Tibial nerve (tissue), 4 donors: ENCODE measurements at regions not wholly inside any gene's neighbourhood (a gene's known extent, or its start where the extent isn't known, plus 50 kb on each side); places are given as distances from the start of the nearest gene placed in this dataset.
"Not testable (repeated sequence)": the region's sequence is repeated elsewhere in the genome, so short reads cannot be mapped to it uniquely, and the experiment has no call there.

Source experiments
- DNase-seq, 2 donors: peaks; one replicate each; pipeline ENCODE4 v3.0.0-alpha.2; 2019; ENCODE audit warnings: low spot score in 2 of 2
- H3K27ac ChIP-seq, 4 donors: fragments of 200-600 bp; sonication (generic) in 3 of 4; one replicate each; pipeline ENCODE4 v1.5.1; 2017 to 2019; ENCODE audit warnings: mild to moderate bottlenecking in 1 of 4
- H3K27me3 ChIP-seq, 2 donors: fragments of 200-600 bp; sonication (generic) in 1 of 2; one replicate each; pipeline versions ENCODE4 v1.5.1 to v1.6.0; 2017 to 2019
- H3K36me3 ChIP-seq, 3 donors: fragments of 200-600 bp; sonication (generic); one replicate each; pipeline ENCODE4 v1.5.1; 2018 to 2019
- H3K4me1 ChIP-seq, 4 donors: fragments of 200-600 bp; sonication (generic) in 3 of 4; one replicate each; pipeline ENCODE4 v1.5.1; 2017 to 2019
- H3K4me3 ChIP-seq, 4 donors: fragments of 200-600 bp; sonication (generic) in 3 of 4; one replicate each; pipeline ENCODE4 v1.5.1; 2017 to 2019; ENCODE audit warnings: mild to moderate bottlenecking in 1 of 4, moderate library complexity in 1 of 4
- H3K9me3 ChIP-seq, 4 donors: fragments of 200-600 bp; sonication (generic) in 3 of 4; one replicate each; pipeline ENCODE4 v1.5.1; 2017 to 2019
- EP300 ChIP-seq, 2 donors: sonication (generic); formaldehyde crosslinking; IDR thresholded peaks; one replicate each; pipeline ENCODE4 v1.6.1; 2017; ENCODE audit warnings: antibody characterized with exemption in 2 of 2, mild to moderate bottlenecking in 1 of 2
- POLR2A ChIP-seq, 2 donors: fragments of 450-650 bp; IDR thresholded peaks; one replicate each; pipeline ENCODE4 v1.6.1; 2017; ENCODE audit warnings: antibody characterized with exemption in 2 of 2, mild to moderate bottlenecking in 2 of 2, moderate library complexity in 2 of 2
- WGBS, 2 donors: methylation state at CpG; one replicate each; pipeline ENCODE4 v1.1.5; 2018; 5-methylcytosine and 5-hydroxymethylcytosine counted together
- TF ChIP-seq, protein P1 (sequence below), 5 experiments: fragments of 200-600 bp in 3 of 5; fragments of 450-650 bp in 2 of 5; sonication (generic) in 3 of 5; IDR thresholded peaks; one replicate each; pipeline ENCODE4 v1.5.1; 2016 to 2019; ENCODE audit warnings: antibody characterized with exemption in 5 of 5, mild to moderate bottlenecking in 3 of 5, moderate library complexity in 2 of 5

DNA sequence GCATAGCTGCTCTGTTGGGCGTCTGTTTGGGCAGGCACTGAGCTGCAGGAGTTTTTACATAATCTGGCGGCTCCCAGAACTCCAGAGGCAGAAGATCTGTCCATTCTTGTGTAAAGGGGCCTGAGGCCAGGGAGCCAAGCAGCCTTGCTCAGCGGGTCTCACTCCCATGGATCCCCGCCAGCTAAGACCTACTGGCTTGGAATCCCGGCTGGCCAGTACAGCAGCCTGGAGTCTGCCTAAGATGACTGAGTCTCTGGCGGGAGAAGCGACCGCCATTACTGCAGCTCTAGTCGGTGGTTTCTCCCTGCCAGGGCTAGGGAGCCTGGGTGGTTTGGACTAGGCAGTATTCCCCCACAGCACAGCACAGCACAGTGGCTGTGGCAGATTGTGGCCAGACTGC lies 268.4 kb upstream of the SYNCRIP start:
- Histone ChIP-seq H3K4me3 (no peak overlapping the region), H3K27me3 (no peaks in the 10 kb centered on the region), H3K36me3 (no peaks in the 10 kb centered on the region), H3K27ac (no peak overlapping the region), H3K9me3 (peaks cover 0 to 10% (median 0%) of the 10 kb centered on the region in 4 donors), H3K4me1 (no peaks in the 10 kb centered on the region)
- WGBS, 2 donors: 93 to 98% methylated on average over 8 of the region's 9 CpGs
- DNase-seq: no peak
- TF ChIP-seq, protein P1, sequence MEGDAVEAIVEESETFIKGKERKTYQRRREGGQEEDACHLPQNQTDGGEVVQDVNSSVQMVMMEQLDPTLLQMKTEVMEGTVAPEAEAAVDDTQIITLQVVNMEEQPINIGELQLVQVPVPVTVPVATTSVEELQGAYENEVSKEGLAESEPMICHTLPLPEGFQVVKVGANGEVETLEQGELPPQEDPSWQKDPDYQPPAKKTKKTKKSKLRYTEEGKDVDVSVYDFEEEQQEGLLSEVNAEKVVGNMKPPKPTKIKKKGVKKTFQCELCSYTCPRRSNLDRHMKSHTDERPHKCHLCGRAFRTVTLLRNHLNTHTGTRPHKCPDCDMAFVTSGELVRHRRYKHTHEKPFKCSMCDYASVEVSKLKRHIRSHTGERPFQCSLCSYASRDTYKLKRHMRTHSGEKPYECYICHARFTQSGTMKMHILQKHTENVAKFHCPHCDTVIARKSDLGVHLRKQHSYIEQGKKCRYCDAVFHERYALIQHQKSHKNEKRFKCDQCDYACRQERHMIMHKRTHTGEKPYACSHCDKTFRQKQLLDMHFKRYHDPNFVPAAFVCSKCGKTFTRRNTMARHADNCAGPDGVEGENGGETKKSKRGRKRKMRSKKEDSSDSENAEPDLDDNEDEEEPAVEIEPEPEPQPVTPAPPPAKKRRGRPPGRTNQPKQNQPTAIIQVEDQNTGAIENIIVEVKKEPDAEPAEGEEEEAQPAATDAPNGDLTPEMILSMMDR (IDR thresholded peaks at IDR 0.05): no peak
- TF ChIP-seq POLR2A (IDR thresholded peaks at IDR 0.05) (no peak), EP300 (IDR thresholded peaks at IDR 0.05) (no peak)

DNA sequence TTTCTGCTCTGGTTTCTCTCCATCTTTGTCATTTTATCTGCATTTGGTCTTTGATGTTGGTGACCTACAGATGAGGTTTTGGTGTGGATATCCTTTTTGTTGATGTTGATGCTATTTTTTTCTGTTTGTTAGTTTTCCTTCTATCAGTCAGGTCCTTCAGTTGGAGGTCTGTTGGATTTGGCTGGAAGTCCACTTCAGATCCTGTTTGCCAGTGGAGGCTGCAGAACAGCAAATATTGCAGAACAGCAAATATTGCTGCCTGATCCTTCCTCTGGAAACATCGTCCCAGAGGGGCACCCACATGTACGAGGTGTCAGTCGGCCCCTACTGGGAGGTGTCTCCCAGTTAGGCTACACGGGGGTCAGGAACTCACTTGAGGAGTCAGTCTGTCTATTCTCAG lies 265.4 kb upstream of the SYNCRIP start:
- not testable (repeated sequence) for H3K36me3 ChIP-seq, DNase-seq, H3K4me1 ChIP-seq, H3K9me3 ChIP-seq, H3K27ac ChIP-seq, H3K27me3 ChIP-seq, H3K4me3 ChIP-seq
- WGBS, 2 donors: 72 to 77% methylated on average over 4 of the region's 4 CpGs

DNA sequence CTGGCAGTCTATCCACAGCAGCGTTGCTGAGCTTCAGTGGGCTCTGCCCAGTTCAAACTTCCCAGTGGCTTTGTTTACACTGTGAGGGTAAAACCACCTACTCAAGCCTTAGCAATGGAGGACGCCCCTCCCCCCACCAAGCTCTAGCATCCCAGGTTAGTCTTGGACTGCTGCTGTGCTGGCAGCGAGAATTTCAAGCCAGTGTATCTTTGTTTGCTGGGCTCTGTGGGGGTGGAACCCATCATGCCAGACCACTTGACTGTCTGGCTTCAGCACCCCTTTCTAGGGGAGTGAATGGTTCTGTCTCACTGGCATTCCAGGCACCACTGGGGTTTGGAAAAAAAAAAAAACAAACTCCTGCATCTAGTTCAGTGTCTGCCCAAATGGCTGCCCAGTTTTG lies 249.7 kb upstream of the SYNCRIP start:
- WGBS, 2 donors: 65 to 67% methylated on average over 3 of the region's 3 CpGs
- no peaks in the 10 kb centered on the region for H3K27me3 ChIP-seq
- DNase-seq: no peak
- no peaks in the 10 kb centered on the region for H3K36me3 ChIP-seq
- TF ChIP-seq, protein P1 (IDR thresholded peaks at IDR 0.05): no peak
- TF ChIP-seq EP300 (IDR thresholded peaks at IDR 0.05): no peak
- TF ChIP-seq POLR2A (IDR thresholded peaks at IDR 0.05): no peak
- H3K27ac ChIP-seq: no peak overlapping the region
- H3K4me3 ChIP-seq: no peak overlapping the region
- H3K9me3 ChIP-seq: peaks cover 0 to 35% (median 4%) of the 10 kb centered on the region in 4 donors
- H3K4me1 ChIP-seq: no peaks in the 10 kb centered on the region

DNA sequence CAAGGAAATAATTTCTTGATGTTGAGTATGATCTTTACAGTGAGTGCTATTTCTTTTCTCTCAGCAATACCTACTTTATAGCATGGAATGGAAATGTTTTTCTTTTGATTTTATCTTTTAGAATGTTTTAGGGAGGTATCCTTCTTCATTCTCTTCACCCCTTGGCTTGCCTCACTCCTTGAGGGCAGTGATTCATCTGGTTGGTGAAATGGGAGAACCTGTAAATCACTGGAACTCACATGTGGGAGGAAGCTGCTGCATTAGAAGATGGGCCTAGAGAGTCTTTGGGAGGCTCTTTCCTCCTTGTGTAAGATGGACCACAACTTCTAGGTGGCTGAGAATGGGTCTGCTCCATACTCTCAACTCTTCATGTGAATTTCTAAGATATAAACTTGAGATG lies 244.8 kb upstream of the SYNCRIP start:
- H3K4me1 ChIP-seq: no peaks in the 10 kb centered on the region
- DNase-seq: no peak
- no peaks in the 10 kb centered on the region for H3K36me3 ChIP-seq
- no peak overlapping the region for H3K27ac ChIP-seq
- H3K4me3 ChIP-seq: no peak overlapping the region
- H3K9me3 ChIP-seq: peaks cover 0 to 21% (median 4%) of the 10 kb centered on the region in 4 donors
- TF ChIP-seq, protein P1 (IDR thresholded peaks at IDR 0.05): no peak
- TF ChIP-seq EP300 (IDR thresholded peaks at IDR 0.05) (no peak), POLR2A (IDR thresholded peaks at IDR 0.05) (no peak)
- H3K27me3 ChIP-seq: no peaks in the 10 kb centered on the region

DNA sequence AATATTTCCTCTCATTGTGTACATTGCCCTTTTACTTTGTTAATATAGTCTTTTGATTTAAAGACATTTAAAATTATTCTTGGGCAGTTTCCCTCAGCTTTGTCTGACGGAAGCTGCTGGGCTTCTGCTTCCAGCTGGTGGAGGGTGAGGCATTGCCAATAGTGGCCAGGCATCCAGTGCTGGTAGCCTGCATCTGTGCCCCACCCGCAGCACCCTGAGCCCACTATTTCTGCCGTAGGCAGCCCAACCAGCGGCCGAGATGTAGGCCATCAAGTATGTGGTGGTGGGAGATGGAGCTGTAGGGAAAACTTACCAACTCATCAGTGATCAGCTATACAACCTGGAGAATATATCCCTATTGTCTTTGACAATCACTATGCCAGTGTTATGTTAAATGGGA lies 226.0 kb upstream of the SYNCRIP start:
- H3K36me3 ChIP-seq: peaks cover 0 to 2% (median 0%) of the 10 kb centered on the region in 3 donors
- H3K9me3 ChIP-seq: peaks cover 0 to 7% (median 0%) of the 10 kb centered on the region in 4 donors
- no peaks in the 10 kb centered on the region for H3K27me3 ChIP-seq
- 88 to 90% methylated on average over 5 of the region's 5 CpGs for WGBS, 2 donors
- H3K4me3 ChIP-seq: no peak overlapping the region
- peaks cover 0 to 31% (median 5%) of the 10 kb centered on the region in 4 donors for H3K4me1 ChIP-seq
- no peak overlapping the region for H3K27ac ChIP-seq
- DNase-seq: no peak
- TF ChIP-seq EP300 (IDR thresholded peaks at IDR 0.05) (no peak), POLR2A (IDR thresholded peaks at IDR 0.05) (no peak)

DNA sequence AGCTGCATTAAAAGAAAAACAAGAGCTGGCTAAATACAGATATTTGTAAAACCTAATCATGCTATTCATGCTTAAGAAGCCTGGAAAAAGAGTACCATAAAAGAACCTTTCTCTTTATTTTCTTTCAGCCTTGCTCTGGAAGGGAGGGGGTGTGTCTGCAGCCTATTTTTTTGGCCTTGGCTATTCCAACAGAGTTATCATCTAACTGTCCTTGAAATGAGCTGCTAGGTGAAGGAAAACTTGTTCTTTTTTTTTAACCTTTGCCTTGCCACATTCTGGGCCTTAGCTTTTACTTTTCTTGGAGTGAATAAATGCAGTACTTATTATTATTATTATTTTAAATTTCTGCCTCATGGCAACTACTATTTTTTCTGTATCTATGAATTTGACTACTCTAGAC lies 224.9 kb upstream of the SYNCRIP start:
- H3K9me3 ChIP-seq: no peaks in the 10 kb centered on the region
- no peak overlapping the region for H3K27ac ChIP-seq
- H3K4me1 ChIP-seq: peaks cover 0 to 31% (median 5%) of the 10 kb centered on the region in 4 donors
- H3K27me3 ChIP-seq: no peaks in the 10 kb centered on the region
- DNase-seq: no peak
- H3K4me3 ChIP-seq: no peak overlapping the region
- H3K36me3 ChIP-seq: peaks cover 0 to 2% (median 0%) of the 10 kb centered on the region in 3 donors
- TF ChIP-seq POLR2A (IDR thresholded peaks at IDR 0.05) (no peak), EP300 (IDR thresholded peaks at IDR 0.05) (no peak)
- TF ChIP-seq, protein P1 (IDR thresholded peaks at IDR 0.05): no peak
